Erythroblast (primary cell): ENCODE measurements at regions not wholly inside any gene's neighbourhood (a gene's known extent, or its start where the extent isn't known, plus 50 kb on each side); places are given as distances from the start of the nearest gene placed in this dataset.

Experiments used
- DNase-seq, 2 experiments: peaks; one replicate each; lab custom pipeline; 2025; lab: John Stamatoyannopoulos, UW
- GATA1 ChIP-seq: IDR thresholded peaks from 2 replicates; pipeline ENCODE4 v1.6.1; 2011; ENCODE audit warnings: low read depth, mild to moderate bottlenecking, control low read depth, low read length, moderate library complexity
- POLR2A ChIP-seq: IDR thresholded peaks from 2 replicates; pipeline ENCODE4 v1.6.1; 2011; ENCODE audit warnings: mild to moderate bottlenecking, low read length

DNA sequence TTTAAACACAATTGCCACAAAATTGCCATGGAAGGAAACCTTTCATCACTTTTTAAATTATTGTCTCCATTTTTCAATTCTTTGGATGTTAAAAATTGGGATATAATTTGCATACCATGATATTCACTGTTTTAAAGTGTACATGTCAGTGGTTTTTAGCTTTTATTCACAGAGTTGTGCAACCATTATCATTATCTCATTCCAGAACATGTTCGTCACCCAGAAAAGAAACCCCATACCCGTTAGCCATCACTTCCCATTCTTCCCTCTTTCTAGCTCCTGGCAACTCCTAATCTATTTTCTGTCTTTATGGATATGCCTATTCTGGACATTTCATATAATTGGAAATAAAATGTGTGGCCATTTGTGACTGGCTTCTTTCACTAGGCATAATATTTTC, 260.3 kb upstream of the FERD3L start:
- TF ChIP-seq GATA1, result no peak
- no peak for TF ChIP-seq POLR2A
- no peak for DNase-seq

DNA sequence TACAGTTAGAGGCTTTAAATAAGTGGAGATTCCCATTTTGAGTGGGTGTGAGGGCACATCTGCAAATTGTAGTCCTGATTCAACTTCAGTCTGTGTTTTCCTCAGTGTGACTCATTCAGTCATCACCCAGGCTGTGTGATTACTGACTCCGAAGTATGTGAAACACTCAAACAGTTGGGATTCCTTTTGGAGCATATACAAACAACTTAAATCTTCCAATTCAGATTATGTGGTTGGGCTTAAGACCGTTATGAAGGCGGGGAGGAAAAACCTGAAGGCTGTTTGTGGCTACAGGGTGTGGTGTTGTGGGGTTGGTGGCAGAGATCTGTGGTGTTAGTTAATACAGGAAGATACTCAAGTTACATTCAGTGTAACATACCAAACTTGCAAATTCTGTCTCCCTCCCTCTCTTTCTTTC, 259.7 kb upstream of the FERD3L start:
- TF ChIP-seq GATA1 (no peak), POLR2A (no peak)
- DNase-seq, result peak in 1 of 2 experiments; percentile 2

DNA sequence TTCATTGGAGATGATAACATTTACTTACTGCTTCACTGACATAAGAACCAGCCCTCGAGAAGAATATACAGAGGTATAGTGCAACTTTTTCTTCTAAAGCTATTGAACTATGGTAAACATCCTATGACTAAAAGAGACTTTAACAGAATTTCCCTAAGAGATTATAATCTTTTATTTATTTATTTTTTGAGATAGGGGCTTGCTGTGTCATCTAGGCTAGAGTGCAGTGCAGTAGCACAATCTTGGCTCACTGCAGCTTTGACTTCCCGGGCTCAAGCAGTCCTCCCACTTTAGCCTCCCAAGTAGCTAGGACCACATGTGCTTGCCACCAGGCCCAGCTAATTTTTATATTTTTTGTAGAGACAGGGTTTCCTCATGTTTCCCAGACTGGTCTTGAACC, 258.5 kb upstream of the FERD3L start:
- TF ChIP-seq POLR2A (no peak), GATA1 (no peak)
- no peak for DNase-seq

DNA sequence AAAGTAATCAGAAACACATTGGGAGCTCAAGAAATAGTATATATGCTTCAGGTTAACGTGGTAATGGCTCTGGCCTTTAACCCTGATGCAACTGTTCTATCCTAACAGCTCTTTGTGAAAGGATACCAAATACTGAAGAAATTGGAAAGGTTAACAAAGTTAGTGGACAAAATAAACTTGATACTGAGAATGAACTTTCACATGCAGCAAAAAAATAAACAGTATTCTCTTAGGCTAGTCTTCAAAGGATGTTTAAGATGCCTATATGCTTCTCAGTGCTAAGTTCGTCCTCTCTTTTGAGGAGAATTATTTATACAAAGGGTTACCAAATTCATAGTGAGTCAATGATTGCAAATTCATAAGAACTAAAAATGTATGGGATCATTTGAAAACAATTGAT, 256.2 kb upstream of the FERD3L start:
- DNase-seq, result no peak
- TF ChIP-seq GATA1, result no peak
- no peak for TF ChIP-seq POLR2A

- TF ChIP-seq POLR2A (no peak), GATA1 (no peak)
- no peak for DNase-seq
These were observed 255.6 kb upstream of the FERD3L start for GRCh38 chr7:19400758-19401254.

- DNase-seq, result no peak
- TF ChIP-seq GATA1, result no peak
- no peak for TF ChIP-seq POLR2A
These were observed 252.7 kb upstream of the FERD3L start for GRCh38 chr7:19397911-19398310.

DNA sequence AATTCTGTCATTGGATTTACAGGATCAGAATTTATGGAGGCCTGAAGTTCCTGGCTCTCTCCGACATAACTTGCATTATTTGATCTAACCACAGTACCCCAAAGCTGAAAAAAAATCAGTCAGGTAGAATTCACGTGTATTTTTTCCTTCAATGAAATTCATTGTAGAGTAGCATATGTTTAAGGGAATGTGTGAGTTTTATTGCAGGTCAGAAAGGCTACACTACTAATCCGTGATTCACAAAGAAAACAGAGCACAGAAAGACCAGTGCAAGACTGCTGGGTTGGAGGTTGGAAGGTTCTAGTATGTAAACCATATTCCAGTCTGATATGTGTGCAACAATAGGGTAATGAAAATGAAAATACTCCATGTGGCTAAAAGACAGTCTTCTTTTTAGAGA, 247.0 kb upstream of the FERD3L start:
- no peak for TF ChIP-seq POLR2A
- TF ChIP-seq GATA1, result no peak
- DNase-seq, result no peak

DNA sequence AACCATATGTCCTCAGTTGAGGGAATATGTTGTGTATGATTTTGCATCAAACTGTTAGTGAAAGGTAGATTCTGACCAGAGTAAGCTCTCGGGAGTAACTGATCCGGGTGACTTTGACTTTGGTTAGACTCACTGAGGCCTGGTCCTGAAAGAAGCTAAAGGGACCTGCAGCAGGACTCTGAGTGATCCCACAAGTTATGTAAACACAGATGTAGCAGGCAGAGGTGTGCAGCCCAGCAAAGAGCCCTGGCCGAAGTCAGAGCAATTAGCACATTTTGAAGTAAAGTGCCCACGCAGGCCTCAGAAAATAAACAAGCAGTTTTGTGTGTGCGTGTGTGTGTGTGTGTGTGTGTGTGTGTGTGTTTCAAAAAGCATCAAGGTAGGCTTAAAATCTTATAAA, 245.6 kb upstream of the FERD3L start:
- TF ChIP-seq GATA1 (no peak), POLR2A (no peak)
- no peak for DNase-seq

GRCh38 chr7:19381321-19381720, 236.1 kb upstream of the FERD3L start:
- no peak for DNase-seq
- TF ChIP-seq GATA1 (no peak), POLR2A (no peak)

GRCh38 chr7:19378345-19378714, 233.1 kb upstream of the FERD3L start:
- no peak for TF ChIP-seq POLR2A
- TF ChIP-seq GATA1, result no peak
- DNase-seq, result no peak

- TF ChIP-seq GATA1, result no peak
- TF ChIP-seq POLR2A, result no peak
- DNase-seq, result no peak
These were observed 232.6 kb upstream of the FERD3L start for GRCh38 chr7:19377611-19378344.

DNA sequence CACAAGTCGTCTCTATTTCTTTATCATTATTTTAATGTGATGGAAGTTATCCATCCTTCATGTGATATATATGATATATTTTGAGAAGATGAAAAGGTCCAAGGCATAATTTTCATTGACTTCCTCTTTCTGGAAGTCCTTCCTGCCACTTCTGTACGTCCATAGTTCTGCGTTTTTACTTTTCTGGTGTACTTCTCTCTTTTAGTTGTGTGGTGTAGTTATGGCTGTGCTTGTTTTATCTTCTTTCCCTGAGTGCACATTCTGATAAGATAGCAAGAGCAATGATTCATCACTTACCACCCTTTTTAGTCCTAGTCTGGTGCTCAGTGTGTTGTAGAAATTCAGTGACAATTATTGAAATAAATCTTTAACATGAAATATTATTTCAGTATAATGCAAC, 231.3 kb upstream of the FERD3L start:
- TF ChIP-seq POLR2A (no peak), GATA1 (no peak)
- DNase-seq, result peak; percentile 3 to 15

DNA sequence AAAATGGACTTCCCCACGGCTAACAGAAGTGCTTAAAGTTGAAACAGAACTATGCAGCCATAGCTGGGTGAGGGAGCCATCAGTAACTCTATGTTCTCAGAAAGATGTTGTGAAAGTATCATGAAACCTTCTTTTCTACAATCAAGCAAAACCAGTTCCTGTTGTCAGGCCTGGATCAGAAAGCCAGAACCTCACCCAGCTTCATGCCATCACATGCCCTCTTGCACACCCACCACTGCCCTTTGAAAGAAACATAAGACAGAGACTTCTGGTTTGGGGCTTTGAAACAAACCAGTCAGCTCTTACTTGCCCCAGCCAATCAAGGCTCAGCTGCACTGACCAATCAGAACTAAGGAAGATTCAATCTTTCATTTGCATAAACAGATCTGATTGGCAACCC, 230.8 kb upstream of the FERD3L start:
- no peak for TF ChIP-seq GATA1
- TF ChIP-seq POLR2A, result no peak
- peak in 1 of 2 experiments; percentile 3 for DNase-seq

DNA sequence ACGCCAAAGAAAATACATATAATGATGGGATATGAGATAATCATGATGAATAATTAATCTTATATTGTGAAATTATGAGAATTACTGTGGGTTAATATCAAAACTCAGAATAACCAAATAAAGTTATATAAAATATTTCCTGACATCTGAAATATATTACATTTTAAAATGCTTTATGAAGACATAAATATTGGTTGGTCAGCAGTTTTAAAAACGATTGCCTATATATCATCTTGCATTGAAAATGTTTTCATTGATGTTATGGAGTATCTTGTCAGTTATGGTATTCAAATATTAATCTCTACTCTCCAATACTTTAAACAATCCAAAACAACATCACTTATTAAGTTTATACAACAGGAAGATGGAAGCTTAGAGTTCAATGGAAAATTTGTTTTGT, 228.1 kb upstream of the FERD3L start:
- no peak for TF ChIP-seq POLR2A
- TF ChIP-seq GATA1, result no peak
- no peak for DNase-seq

- TF ChIP-seq POLR2A (no peak), GATA1 (no peak)
- no peak for DNase-seq
These were observed 224.6 kb upstream of the FERD3L start for GRCh38 chr7:19369806-19370205.

- DNase-seq, result no peak
- TF ChIP-seq GATA1 (no peak), POLR2A (no peak)
These were observed 224.0 kb upstream of the FERD3L start for GRCh38 chr7:19369182-19369581.
